Endometrium (tissue), 2 donors: ENCODE measurements at regions not wholly inside any gene's neighbourhood (a gene's known extent, or its start where the extent isn't known, plus 50 kb on each side); places are given as distances from the start of the nearest gene placed in this dataset.

Experiments used
- FAIRE-seq: peaks from 2 replicates; lab custom pipeline; 2012; peaks lifted over from hg19 to GRCh38; lab: Jason Lieb, UNC
- donor health status: control.
- donor health status: control.

DNA sequence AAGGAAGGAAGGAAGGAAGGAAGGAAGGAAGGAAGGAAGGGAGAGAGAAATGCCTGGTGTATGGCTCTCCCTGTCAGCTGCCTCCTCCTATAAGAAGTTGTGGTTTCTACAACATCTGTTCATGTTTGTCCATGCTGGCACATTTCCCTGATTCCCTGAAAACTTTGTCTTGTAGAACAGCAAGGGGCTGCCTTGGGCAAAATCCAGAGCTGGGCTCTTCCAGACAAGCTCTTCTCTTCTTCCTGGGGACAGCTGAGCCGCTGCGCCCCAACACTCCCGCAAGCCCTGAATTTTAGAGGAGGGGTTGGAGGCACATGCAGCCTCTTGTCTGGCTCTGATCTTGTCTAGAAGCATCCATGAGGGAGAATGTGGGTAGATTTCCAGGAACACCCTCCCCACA is 282.0 kb upstream of the ADARB2 start:
- FAIRE-seq, result no peak

DNA sequence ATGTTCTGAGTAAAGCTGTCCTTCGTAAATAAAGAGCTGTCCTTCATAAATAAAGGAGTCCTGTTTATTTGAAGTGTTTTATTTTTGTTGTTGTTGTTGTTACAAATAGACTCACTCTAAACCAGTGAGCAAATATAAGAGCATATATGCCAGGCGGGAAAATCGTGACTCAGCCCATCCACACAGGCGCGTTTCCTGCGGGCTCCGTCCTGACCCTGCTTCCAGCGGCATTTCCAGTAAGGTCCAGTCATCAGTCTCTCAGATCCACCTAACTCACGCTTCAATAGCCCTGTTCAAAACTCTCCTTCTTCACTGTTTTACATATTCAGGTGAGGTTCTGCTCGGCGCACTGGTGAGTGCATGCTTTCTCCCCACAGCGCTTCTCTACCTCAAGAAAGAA is 277.2 kb upstream of the ADARB2 start:
- no peak for FAIRE-seq

DNA sequence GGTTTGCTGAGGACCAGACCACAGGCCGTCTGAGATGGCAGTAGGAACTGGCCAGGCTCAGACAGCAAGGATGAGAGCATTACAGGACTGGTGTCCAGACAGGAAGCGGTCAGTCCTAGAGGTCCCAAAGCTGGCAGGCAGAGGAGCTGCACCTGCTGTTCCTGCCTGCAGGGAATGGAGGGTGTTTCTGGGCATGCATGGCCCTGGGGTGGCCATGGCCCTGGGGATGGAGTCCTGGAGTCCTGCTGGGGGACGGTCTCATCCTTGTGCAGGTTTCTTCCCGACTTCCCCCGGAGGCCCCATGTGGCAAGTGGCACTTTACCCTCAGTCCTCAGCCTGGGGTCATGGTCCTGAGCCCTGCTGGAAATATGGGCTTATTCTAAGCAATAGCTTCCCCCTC is 274.9 kb upstream of the ADARB2 start:
- no peak for FAIRE-seq

DNA sequence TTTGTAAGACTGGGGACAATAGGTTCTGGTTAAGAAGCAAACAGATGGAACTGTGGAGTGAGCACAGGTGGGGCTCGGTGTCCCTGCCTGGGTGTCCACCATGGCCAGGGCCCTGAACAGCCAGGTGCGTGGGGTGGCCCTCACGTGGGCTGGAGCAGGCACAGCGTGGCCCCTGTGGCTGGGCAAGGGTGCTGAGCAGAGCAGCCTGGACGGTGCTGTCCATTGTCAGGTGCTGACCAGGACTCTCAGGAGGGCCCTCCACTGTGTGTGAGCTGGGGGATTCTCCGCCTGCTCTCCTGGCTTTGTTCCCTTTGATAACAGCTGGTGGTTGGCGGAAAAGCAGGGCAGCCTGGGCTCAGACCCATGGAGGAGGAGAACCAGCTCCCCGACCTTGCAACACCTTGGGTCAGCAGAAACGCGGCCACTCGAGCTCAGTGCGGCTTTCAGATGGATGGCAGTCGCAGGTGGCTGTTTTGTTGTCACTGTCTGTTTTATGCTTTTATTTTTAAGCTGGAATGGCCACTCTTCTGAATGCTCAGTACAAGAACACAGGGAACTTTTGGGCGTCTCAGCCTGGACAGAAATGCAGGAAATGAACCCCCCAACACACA is 273.9 kb upstream of the ADARB2 start:
- no peak for FAIRE-seq

GRCh38 chr10:2005546-2005945 is 268.2 kb upstream of the ADARB2 start:
- no peak for FAIRE-seq

- no peak for FAIRE-seq
Observed at GRCh38 chr10:1992930-1993329, 255.6 kb upstream of the ADARB2 start.

DNA sequence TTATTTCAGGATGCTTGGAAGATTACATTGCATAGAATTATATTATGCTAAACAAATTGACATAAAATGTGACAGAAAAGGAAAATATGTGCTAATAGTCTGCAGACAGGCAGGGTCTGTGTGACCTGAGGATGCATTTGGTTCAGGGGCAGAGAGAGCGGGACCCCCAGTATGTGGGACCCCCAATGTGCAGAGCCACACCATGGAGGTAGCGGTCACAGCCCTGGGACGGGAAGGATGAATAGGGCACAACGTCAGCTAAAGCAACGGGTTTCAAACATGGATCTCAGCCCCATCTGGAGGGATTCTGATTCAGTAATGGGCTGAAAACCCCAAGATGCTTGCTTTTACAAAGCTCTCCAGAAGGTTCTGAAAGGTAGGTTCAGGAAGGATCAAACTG is 251.8 kb upstream of the ADARB2 start:
- no peak for FAIRE-seq

- FAIRE-seq, result no peak
Observed at GRCh38 chr10:1981976-1982375, 244.7 kb upstream of the ADARB2 start.

DNA sequence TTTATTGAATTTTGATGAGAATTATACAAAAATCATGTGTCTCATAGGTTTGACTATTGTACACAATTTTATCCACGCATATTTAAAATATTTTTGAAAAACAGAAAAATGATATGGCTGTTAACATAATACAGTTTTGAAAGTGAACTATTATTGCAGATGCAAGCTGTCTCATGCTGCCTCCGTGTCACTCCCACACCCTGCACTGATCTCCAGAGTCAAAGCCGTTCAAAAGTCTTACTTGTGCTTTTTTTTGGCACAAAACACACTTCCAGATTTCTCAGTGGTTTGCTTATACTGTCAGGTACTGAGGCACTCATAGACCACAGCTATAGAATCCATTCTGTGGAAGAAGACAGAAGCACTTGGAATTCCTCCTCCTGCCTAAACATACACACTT is 243.1 kb upstream of the ADARB2 start:
- no peak for FAIRE-seq

DNA sequence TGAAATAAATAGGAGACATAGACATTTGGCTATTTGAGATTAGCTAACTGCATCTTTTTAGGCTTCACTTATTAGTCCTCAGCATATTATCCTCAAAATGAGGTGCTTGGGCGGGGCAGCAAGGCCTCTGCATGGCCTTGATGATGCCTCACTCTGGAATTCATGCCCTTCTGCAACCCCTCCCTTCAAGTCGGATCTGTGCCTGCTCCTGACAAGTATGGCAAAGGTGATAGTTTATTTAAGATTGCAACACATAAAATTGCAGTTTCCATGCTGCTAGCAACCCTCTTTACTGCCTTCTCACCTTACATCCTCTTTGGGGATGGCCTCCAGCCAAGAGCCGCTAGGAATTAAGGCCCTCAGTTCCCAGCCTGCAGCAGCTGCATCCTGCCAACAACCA is 241.3 kb upstream of the ADARB2 start:
- no peak for FAIRE-seq

- no peak for FAIRE-seq
Observed at GRCh38 chr10:1977461-1977860, 240.1 kb upstream of the ADARB2 start.

DNA sequence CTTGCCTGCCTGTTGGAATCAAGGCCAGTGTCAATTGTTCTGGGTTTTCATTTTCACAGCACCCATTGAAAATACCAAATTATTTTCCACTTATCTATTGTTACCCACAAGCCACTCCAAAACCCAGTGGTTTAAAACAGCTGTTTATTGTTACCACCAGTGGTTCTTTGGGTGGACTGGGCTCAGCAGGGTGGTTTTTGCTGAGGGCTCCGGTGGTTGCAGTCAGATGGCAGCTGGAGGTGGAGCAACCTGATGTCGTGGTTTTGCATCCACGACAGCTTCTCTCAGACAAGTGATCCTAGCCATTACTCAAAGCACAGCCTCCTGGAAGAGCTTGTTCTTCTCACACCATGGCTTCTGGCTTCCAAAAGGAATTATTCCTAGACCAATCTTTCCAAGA is 235.1 kb upstream of the ADARB2 start:
- no peak for FAIRE-seq

DNA sequence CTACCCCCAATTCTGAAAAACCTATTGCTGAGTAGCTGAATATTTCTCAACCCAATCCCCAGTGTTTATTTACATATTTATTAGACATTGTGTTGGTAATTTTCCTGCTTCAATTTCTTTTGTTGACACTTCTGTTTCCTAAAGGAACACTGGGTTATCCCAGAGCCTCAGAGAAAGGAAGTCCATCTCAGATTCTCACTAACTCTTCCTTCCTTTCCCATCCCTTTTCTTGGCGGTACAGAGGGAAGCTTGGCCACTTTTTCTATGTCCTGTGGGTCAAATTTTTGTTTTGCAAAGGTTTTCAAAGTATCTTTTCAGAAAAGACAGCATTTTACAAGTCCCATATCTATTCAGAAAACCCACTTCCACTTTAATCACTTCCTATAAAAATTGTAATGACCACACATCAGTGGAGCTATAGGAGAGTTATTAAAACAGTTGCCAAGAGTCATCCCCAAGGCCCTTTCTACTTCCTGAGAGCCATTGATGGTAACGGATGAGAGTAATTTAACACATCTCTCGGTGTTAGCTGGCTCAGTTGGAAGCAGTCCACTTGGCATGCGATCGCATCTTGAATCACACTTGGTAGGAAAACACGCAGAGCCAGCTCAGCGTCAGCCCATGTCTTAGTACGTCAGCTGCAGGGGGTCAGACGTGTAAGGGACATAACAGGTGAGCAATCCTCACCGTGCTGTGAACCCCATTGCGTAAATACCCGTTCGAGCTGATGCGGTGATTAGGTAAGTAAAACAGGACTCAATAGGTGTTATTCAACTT is 231.1 kb upstream of the ADARB2 start:
- no peak for FAIRE-seq

DNA sequence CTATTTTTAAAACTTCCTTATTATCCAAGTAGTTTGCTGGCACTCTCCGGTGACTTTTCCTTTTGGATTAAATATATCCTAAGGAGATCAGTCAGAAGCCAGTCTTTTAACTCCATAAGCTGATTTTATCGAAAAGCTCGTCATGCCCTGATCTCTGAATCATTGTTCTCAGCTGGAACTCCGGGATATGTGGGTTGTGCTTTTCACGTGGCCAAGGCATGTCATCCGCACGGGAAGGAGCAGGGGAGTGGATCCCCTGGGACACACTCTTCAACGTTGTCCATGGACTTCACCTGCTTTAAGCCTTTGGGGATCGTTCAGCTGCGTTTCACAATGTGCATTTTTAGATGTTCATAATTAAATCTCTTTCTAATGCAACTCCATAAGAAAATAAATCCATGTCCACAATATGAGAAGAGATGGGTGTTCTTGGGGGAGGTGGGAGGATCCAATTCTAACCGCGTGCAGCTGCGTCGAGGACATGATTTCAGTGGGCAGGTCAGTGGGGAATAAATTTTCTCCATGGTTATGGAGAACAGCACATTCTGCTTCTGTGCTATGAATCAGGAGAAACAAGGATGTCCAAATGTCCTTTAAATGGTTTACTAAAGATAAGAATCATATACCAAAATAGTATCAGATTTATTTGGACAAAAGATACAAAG is 229.5 kb upstream of the ADARB2 start:
- FAIRE-seq, result no peak

- FAIRE-seq, result no peak
Observed at GRCh38 chr10:1964476-1964875, 227.2 kb upstream of the ADARB2 start.

GRCh38 chr10:1963341-1963740 is 226.0 kb upstream of the ADARB2 start:
- FAIRE-seq, result no peak

- no peak for FAIRE-seq
Observed at GRCh38 chr10:1961989-1962388, 224.7 kb upstream of the ADARB2 start.

GRCh38 chr10:1960982-1961381 is 223.7 kb upstream of the ADARB2 start:
- no peak for FAIRE-seq

- FAIRE-seq, result no peak
Observed at GRCh38 chr10:1957057-1957456, 219.7 kb upstream of the ADARB2 start.

DNA sequence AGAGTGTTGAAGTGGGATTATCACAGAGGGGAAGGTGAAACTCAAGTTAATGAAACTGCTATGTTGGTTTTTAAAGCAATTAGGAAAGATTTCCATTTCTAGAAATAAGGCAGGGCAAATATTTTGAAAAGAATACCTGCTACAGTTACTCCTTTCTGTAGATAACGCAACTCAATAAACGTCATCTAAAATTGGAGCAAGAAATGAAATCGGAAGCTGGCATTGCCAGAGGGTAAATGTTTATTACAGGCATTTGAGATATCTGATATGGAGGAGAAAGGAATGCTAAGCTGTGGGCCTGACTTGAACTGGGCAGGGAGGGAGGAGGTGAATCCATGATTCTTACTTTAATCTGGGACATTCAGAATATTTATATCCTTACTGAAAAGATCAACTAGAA is 217.0 kb upstream of the ADARB2 start:
- no peak for FAIRE-seq

GRCh38 chr10:1952126-1953095 is 215.1 kb upstream of the ADARB2 start:
- no peak for FAIRE-seq

DNA sequence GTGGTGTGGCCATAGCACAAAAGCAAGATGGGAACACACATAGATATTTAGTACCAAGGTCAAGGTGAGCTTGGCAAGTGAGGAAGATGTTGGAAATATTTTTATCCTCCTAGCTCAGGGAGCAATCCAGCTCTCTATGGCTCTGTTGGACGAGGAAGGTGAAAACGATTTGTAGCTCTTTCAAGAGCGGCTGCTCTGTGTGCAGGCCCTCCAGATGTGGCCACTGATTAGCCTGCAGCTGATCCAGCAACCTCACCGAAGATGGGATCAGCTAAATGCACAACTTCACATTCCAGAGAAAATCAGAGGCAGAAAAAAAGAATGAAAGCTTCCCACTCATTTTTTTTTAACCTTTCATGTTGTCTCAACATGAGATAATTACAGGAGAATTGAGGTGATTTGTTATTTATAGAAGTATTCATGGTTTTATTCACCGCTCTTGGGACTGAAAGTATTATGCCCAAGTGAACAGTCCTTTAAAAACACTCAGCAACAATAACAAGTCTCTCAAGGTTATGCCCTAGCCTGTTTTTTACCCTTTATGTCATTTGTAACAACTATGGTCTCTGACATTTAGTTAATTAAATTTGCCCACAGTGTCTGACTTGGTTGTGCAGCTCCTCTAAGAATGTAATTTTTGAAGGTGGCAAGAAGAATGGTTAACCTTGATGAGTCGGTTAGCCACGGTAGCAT is 213.6 kb upstream of the ADARB2 start:
- no peak for FAIRE-seq
